ENCODE measurements at regions not wholly inside any gene's neighbourhood (a gene's known extent, or its start where the extent isn't known, plus 50 kb on each side); places are given as distances from the start of the nearest gene placed in this dataset.
"Not testable (repeated sequence)": the region's sequence is repeated elsewhere in the genome, so short reads cannot be mapped to it uniquely, and the experiment has no call there.

DNA sequence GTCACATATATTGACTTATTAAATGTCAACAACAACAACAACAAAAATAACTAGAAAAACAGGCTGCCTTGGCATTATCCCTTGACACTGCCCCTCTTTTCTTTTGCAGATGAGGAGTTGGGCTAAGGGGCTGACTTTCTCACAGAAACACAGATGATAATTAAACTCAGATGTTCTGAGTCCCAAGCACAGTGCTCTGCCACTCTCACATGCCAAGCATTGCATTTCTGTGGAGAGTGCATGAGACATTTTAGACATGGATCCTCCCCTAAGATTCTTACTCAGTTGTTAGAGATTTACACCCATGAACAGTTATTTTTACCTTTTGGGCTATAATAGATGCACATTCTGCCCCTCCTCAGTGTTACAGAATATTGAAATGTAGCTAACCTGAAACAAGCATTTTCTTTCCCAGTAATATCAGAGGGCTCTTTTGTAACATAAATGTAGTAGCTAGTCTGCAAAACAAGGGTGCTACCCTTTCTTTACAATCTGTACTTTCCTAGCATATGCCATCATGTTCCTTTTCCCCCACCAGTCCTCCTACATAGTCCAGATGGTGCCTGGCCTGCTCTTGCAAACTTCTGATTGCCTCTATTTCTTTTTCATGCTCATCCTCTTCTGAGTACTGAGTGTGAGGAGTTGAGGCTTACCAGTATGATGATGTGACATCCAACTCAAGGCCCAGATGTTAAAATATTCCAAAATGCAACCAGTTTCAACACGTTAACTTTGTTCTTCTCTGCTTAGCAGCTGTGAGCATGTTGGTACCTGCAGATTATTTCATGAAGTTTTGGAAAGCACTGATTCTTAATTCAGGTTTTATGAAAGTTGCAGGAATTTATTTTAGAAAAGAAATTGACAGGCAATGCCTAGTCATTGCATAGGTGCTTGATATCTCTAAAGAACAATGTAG, 125.0 kb upstream of the ATP2B1 start:
- no peak for DNase-seq

DNA sequence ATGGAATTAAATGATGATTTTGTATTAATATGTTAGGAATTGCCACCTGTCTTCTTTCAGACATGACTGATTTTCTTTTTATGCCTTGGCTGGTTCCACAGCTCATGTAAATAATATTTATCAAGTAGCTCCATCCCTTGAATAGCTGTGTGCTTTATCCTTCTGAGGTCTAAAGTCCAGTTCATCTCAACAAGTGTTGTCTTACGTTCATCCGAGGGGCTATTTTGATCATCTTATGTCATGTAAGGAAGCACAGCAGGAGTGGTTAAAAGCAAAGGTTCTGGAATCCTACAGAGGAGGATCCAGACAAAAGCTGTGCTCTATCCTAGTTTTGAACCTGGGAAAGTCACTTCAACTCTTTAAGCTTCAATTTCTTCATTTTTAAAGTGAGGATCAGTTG, 123.7 kb upstream of the ATP2B1 start:
- no peak for DNase-seq

DNA sequence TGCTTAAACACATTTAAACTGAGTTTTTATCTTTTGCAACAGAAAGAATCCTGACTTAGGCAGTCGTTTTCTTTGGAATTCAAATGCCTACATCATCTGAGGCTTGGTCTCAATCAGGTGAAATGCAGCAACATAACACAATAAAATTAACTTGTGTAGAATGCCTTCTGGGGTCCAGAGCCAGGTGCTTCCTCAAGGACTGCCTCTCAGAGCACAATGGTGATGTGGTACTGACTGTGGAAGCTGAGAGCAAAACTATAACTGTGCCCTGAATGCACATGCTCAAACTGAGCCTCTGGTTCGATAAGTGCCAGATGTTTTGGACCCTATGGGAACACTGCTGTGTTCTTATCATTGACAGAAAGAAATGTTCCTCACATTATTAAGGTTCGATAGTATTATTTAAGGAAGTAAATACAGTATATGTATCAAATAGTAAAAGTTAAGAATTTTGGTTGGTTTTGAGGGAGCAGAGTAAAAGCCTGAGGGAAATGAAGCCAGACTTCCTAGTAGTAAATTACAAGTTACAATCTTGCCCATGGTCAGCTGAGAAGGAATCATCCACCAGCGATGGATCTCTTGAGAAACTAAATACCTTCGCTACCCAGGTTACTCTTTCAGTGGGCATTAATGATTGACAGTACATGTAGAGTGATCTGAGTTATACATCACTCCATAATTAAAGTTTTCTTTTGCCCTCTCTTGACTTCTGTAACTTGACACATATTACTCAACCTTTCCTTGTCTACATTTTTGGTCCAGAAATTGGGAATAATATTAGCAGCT, 122.9 kb upstream of the ATP2B1 start:
- DNase-seq: no peak

DNA sequence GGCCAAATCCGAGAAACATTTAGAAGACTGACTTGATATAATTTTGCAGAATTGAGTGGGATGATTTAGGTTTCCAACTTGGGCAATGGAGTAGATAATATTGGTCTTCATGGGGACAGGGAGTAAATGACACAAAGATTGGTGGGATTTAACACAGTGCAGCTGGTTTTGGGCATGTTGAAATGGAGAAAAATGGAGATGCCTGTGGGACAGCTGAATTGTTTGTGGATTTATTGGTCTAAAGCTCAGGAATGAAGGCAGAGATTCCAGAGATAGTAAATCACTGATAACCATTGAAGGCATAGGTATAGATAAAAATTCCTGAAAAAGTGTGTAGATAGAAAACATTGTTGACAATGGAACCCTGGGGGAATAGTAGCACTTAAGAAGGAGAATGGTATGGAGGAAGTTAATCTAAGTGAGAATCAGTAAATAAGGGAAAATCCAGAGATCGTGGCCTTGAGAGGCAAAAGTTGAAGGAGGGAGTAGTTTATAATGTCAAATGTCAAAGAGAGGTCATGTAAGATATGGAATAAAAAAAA, 120.9 kb upstream of the ATP2B1 start:
- DNase-seq: no peak

DNA sequence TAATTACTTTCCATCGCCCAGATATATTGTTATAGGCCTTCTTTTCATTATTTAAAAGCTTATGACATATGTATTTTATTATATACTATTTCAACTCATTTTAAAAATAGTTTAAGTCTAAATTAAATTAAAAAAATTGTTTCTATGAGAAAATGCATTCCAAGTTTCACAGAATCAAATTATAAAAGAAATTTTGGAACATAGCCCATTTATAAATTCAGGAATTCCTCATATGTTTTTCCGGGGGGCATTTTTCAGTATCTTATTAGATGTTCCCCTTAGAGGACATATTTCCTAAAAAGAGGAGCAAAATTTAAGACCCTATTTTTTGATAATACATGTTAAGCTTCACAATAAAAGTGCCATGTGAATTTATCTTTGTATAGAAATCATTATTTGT, 119.9 kb upstream of the ATP2B1 start:
- DNase-seq: no peak

DNA sequence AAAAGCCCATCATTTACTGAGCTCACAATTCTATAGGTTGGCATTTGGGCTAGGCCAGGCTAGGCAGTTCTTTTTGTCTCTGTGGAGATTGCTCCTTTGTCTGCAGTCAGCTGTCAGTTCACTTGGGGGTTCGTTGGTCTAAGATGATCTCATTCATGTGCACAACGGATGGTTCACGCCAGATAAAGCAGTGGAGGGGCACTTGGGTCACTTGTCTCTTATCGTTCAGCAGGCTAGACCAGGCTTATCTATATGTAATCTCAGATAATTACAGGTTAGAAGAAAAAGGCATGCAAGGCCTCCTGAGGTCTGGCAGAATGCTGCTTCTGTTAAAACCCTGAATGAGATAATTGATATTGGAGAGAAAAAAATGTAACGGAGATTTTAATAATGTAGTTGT, 119.0 kb upstream of the ATP2B1 start:
- DNase-seq: no peak

DNA sequence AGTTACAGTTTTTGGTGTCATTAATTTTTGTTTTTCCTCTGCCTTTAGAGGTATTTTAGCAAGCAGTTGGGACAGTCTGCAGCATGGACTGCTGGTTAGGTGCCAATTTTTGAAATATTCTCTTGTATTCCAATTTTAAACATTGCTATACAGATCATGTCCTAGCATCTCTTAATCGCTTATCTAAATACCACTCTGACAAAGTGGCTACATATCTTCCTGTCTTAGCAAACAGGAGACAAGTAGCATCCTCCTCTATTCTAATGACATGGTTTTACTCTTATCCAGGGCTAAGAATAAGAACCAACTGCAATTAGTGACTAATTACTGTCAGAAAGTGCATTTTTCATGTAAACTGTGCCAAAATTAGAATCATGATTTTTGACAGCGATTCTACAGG, 117.8 kb upstream of the ATP2B1 start:
- DNase-seq: no peak

DNA sequence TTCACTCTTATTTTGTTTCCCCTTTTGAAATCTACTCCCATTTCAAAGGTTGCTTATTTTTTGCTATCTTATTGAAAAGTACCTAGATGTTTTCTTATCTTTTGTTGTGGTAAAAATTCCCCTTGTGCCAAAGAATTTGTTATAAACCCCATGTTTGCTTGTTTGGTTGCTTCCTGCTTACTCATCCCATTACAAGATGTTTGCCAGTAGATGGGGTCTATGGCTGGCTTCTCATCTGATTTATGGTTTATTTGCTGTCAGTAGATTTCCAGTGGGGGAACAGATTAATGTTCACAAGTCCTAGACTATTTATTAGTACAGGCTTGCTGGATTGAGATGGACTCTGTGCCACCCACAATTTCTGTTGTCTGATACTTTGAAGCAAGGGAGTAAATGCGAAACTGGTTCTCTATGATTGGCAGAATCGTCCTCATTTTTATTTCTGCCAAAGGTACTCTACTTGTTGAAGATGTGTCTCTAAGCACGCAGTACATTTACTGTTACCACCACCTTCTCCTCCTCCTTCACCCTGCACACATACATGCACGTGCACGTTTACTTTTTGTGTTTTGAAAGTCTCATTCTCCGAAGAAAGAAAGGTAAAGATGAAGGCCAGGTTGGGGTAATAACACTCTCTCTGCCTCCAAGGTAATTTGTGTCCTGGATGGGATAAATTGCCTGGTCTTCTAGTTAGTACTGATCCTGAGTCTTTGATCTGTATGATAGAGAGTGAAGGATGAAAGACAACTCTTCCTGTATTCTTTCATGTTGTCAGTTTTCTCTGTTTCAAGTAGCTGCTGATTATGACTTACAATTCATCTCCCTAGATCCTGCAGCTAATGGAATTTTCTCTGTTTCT, 117.2 kb upstream of the ATP2B1 start:
- no peak for DNase-seq

DNA sequence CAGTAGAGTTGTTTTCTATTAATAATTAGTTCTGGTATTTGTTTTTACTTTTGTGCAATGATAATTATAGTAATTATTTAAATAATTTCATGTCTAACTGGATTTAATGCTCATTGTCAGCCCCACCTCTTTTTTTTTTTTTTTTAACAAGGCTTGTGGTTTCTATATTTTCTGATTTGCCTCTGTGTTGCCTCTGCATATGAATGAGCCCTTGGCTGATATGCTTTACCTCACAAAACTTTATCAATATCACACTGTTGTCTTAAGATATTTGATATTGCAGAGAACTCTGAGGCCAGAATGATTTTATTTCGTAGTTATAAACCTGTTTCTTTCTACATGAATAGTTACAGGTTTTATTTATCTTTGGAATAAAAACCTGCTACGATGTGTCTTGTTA, 116.2 kb upstream of the ATP2B1 start:
- no peak for DNase-seq

DNA sequence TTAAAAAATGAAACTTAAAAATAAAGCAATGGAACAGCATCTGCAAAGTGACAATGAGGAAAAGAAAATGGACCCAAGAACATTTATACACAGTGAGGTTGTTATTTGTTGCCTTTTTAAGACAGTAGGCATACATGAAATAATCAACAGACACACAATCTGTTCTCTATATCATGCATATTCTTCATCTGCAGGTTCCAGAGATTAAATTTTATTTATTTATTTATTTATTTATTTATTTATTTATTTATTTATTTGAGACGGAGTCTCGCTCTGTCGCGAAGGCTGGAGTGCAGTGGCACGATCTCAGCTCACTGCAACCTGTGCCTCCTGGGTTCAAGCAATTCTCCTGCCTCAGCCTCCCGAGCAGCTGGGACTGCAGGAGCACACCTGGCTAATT, 114.4 kb upstream of the ATP2B1 start:
- DNase-seq: not testable (repeated sequence)

DNA sequence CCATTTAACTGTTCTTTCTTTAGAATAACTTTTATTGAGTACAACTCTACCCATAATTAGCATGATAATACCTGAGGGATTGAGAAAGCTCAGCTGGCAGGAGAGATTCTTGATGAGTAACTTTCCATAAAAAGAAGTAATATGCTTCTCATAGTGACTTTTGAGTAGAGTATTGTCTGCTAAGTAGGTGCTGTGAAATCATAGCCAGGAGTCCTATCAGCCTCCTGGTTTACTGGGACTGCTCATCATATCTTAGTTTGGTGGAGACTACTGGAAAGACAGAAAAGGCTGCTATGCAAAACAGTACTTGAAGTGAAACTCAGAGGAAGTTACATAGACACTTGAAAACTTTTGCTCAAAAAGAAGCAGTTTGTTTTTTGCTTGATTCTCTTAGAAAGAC, 113.3 kb upstream of the ATP2B1 start:
- DNase-seq: no peak

DNA sequence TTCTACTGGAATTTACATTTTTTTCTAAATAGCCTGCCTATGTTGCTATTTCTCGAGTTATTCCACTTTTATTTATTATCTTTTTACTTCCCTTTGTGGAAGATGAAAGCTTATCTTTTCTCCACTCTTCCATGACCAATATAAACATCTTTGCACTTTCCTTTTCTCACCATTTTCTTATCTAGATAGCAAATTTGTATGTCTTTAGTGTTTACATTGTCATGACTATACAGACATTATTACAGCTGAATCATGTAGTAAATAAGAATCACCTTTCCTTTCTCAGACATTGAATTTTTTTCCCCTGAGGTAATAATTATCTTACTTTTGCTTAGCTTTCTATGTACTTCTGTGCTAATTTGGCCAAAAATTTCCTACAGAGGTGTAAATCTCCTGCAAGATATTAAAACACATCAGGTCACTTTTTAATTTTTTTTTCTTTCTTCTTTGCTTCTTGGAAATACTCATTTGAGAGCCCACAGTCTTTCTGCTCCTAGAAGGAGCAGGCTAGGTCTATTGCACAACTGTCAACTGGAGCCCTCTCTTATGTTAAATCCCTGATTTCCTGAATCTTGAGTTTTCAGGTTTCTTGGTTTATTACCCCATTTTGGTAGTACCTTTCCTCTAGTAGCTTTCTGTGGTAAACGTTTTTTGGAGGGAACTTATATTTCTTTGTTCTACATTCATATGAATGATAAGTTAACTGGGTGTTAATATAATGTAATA, 109.0 kb upstream of the ATP2B1 start:
- DNase-seq: no peak

DNA sequence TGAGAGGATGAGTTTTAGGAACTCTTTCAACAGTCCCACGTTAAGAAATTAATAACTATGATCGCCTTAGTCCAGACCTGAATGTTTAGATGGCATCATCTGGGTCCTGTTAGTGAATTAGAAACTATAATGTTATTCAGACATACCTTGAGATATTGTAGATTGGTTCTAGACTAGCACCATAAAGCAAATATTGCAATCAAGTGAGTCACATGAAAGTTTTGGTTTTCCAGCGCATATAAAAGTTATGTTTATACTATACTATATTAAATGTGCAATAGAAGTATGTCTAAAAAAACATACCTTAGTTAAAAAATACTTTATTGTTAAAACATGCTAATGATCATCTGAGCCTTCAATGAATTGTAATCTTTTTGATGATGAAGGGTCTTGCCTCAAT, 106.6 kb upstream of the ATP2B1 start:
- no peak for DNase-seq

DNA sequence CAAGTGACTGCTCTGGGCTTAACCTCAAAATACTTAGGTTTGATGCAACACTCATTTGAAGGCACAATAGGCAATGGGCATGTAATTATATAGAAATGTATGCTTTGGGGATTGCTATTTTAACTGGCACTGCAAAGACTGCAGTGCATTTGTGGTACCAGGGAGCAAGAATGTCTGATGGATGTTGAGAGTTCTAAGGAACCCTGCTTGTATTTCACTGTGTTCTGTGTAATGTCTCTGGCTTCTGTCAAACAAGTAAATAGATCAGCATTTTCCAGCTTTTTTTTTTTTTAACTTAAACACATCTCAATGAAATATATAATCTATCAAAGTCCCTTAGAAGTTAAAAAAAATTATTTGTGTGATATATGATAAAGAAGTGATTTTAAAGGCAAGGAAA, 94.8 kb upstream of the ATP2B1 start:
- no peak for DNase-seq

DNA sequence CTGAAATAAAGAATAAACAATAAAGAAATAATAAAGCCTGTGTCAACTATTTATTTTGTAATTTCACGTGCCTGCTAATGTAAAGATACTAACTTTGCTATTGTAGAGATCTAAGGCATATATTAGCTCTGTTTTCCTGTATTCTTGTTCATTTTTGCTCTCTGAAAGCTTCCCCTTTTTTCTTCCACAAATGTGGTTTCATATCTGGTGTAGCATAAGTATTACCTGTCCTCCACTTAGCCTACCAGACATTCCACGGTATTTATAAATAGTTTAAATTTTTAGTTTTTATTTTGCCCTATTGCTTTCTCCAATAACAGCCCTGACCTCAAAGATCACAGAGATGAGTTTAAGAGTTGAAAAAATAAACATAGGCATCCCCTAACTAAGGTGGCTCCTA, 92.6 kb upstream of the ATP2B1 start:
- DNase-seq: no peak

DNA sequence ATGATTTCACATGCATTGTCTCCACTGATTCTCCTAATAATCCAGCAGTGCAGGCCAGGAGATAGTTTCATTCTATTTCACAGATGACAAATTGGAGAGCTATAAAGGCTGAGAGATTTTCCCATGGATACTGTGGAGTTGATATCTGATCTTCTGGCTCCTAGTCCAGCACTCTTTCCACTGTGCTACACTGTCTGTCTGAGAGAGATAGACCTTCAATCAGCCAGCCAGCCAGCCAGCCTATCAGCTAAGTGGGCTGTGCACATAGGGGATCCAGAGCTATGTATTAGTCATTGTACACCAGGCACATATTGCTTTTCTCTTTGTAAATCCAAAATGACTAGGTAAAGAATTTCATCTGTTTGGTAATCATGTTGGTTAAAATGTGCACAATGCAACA, 91.8 kb upstream of the ATP2B1 start:
- no peak for DNase-seq

DNA sequence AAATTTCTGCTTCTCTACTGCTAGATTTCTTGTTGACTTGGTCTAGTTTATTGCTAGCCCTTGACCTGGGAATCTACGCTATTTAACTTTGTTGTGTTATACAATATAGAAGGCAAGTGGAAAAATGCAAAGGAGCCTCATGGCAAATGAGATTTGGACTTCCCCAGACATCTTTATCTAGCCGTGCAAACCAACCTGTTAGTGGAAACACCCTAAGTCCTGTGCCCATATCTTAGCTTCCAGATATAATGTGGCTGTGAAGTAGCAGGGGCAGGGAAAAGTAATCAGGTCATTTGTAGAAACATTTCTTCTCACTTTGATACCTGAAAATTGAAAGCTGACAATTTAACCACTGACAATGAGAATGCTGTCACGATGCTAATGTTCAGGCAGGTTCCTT, 90.7 kb upstream of the ATP2B1 start:
- no peak for DNase-seq

DNA sequence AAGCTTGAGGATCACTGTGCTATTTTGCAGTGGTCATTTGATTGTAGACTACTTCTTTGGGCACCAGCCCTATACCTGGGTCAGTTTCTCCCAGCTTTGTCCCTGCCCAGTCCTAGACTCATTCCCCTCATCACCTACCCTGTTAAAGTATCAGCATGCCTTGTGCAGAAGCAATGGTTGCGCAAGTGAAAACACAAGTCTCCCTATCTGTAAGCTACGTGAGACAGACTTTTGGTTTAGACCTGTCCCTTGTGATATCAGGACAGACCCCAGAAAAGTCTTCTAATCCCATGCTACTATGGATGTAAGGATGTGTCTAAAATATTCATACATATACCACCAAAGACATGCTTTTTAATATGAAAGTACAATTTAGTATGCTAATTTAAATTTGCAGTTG, 88.8 kb upstream of the ATP2B1 start:
- DNase-seq: no peak

DNA sequence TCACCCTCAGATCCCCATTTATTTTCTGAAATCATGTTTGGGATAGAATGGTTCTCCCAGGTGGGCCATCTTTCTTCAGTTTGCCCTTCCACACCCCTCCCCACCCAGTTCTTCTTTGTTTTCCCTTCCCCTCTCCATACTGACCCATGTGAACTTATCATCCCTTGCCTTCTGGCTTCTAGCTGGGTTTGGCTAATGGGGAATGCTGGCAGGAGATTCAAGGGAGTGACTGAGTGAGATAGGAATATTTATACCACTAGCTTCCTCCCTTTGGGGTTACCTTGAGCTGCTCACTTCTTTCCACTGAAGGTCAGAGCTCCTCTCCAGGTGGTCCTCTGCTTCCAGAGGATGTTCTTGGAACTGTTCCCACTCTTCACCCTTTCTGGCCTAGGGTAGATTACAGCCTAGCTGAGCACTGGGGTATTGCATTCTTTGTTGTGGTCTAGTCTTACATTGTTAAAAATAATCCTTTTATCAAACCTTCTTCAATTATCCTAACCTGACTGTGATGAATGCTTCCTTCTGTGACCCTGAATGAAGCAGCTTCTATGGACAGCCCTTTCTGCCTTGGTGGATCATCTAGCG, 88.3 kb upstream of the ATP2B1 start:
- DNase-seq: no peak

DNA sequence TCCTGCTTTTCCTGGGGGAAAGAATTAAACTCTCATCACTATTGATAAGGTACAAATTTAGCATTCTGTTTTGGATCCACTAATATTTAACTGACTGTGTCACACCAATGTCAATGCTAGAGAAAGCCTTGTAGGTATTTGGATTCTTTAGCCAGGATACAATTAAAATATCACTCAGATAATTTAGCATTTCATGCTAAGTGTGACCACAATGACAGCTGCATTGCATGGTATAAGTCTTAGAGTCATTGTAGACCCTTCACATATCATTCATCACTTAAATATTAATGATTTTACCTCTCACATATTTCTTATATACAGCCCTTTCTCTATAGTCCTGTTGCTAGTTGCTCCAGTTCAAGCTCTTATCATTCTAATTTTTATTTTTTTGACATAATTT, 85.3 kb upstream of the ATP2B1 start:
- no peak for DNase-seq

DNA sequence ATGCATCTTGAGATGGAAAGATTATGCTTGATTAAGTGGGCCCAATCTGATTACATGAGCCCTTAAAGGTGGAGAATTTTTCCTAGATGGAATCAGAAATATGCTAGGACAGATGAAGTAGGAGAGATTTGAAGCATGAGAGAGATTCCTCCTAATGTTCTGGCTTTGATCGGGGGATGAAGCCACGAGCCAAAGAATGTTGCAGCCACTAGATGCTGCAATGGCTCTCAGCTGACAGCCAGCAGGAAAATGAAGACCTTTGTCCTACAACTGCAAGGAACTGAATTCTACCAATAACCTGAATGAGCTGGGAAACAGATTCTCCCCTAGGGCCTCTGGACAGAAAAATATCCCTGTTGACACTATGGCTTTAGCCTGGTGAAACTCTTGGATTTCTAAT, 82.6 kb upstream of the ATP2B1 start:
- DNase-seq: no peak

DNA sequence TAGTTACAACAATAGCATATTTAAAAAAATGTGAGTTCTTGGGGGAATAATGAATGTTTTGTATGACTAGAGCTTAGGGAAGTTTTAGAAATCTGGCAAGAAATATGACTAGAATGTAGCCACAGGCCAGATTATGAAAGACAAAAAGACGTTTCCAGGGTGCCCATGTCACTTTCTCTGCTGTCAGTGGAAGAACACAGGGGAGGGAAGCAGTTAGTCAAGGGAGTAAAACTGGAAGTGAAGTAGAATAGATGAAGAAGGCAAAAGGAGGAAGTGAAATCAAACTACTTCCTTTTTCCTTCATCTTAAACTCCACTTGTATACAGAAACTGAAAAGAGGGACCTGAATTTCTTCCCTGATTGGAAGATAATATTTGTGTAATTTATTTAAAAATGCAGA, 81.2 kb upstream of the ATP2B1 start:
- DNase-seq: no peak
